IMR-90 (cell line): ENCODE measurements at regions not wholly inside any gene's neighbourhood (a gene's known extent, or its start where the extent isn't known, plus 50 kb on each side); places are given as distances from the start of the nearest gene placed in this dataset.

Experiments
- ATAC-seq: fragments of 200-7000 bp; cut with Tn5 transposase; 2 replicates; pipeline ENCODE4 v1.9.1; 2020; ENCODE audit warnings: low read depth, mild to moderate bottlenecking, moderate library complexity
- BruUV-seq: library from RNA; stranded (reverse); fragments of 400-500 nt; replicated peaks from 2 replicates; lab custom pipeline; 2021; lab: Mats Ljungman, UMichigan
- CTCF ChIA-PET: fragments of 300-600 bp; formaldehyde crosslinking; extraction: SDS; loops from one replicate; lab custom pipeline; 2021; ENCODE audit warnings: antibody characterized with exemption; lab: Yijun Ruan, JAX
- POLR2A ChIA-PET: fragments of 300-600 bp; sonication (Branson Sonifier 250); formaldehyde crosslinking; loops from one replicate; lab custom pipeline; 2022; ENCODE audit warnings: antibody characterized with exemption; ENCODE audit not compliant: unreplicated experiment; lab: Charles Lee
- DNase-seq: peaks from one replicate; pipeline ENCODE4 v3.0.0; 2013
- H2AFZ ChIP-seq: replicated peaks from 2 replicates; pipeline ENCODE3; 2013; ENCODE audit warnings: low read length, mild to moderate bottlenecking; ENCODE audit not compliant: poor library complexity
- H2AK5ac ChIP-seq: 2 replicates; pipeline ENCODE4 v1.6.1; 2013; ENCODE audit warnings: low read depth, low read length, inconsistent platforms
- H2AK9ac ChIP-seq: replicated peaks from 2 replicates; pipeline ENCODE3; 2013; ENCODE audit warnings: mild to moderate bottlenecking, low read depth, low read length, moderate library complexity; ENCODE audit not compliant: poor library complexity
- H2BK120ac ChIP-seq: 2 replicates; pipeline ENCODE4 v1.6.1; 2013; ENCODE audit warnings: low read depth, low read length, inconsistent platforms
- H2BK15ac ChIP-seq: 3 replicates; pipeline ENCODE4 v1.6.1; 2013; ENCODE audit warnings: low read depth, low read length, inconsistent platforms
- H2BK20ac ChIP-seq: 2 replicates; pipeline ENCODE4 v1.6.1; 2013; ENCODE audit warnings: low read depth, mild to moderate bottlenecking, inconsistent platforms, low read length, moderate library complexity
- H2BK5ac ChIP-seq: 2 replicates; pipeline ENCODE4 v1.6.1; 2013; ENCODE audit warnings: mild to moderate bottlenecking, low read depth, low read length, inconsistent platforms; ENCODE audit not compliant: poor library complexity, severe bottlenecking
- H3K14ac ChIP-seq: replicated peaks from 2 replicates; pipeline ENCODE4 v1.6.1; 2013; ENCODE audit warnings: low read depth, low read length, inconsistent platforms
- H3K18ac ChIP-seq: 2 replicates; pipeline ENCODE4 v1.6.1; 2013; ENCODE audit warnings: low read depth, low read length, control low read depth
- H3K23ac ChIP-seq: 2 replicates; pipeline ENCODE4 v1.6.1; 2013; ENCODE audit warnings: low read depth, low read length, inconsistent platforms
- H3K27ac ChIP-seq: 2 replicates; pipeline ENCODE4 v1.5.1; 2013; ENCODE audit warnings: mild to moderate bottlenecking, control low read depth, low read length; ENCODE audit not compliant: insufficient read depth
- H3K27me3 ChIP-seq: 2 replicates; pipeline ENCODE4 v1.6.1; 2013; ENCODE audit warnings: low read length; ENCODE audit not compliant: control insufficient read depth, insufficient read depth
- H3K36me3 ChIP-seq: 2 replicates; pipeline ENCODE4 v1.6.1; 2013; ENCODE audit warnings: low read length, mixed read lengths; ENCODE audit not compliant: control insufficient read depth, insufficient read depth
- H3K4ac ChIP-seq: 2 replicates; pipeline ENCODE4 v1.6.1; 2013; ENCODE audit warnings: low read depth, low read length, inconsistent platforms
- H3K4me1 ChIP-seq: 2 replicates; pipeline ENCODE4 v1.6.1; 2013; ENCODE audit warnings: low read length, mixed read lengths; ENCODE audit not compliant: control insufficient read depth, insufficient read depth
- H3K4me2 ChIP-seq: 2 replicates; pipeline ENCODE4 v1.6.1; 2013; ENCODE audit warnings: low read depth, mild to moderate bottlenecking, control low read depth, low read length, moderate library complexity
- H3K4me3 ChIP-seq: 2 replicates; pipeline ENCODE4 v1.5.1; 2013; ENCODE audit warnings: low read depth, mild to moderate bottlenecking, control low read depth, low read length, moderate library complexity; ENCODE audit not compliant: insufficient read depth
- H3K56ac ChIP-seq: 2 replicates; pipeline ENCODE4 v1.6.1; 2013; ENCODE audit warnings: low read length, inconsistent platforms; ENCODE audit not compliant: insufficient read depth; ENCODE audit errors: extremely low read depth
- H3K79me1 ChIP-seq, 2 experiments: 2 replicates each; pipeline ENCODE4 v1.6.1; 2013; ENCODE audit warnings: low read length in 2 of 2, inconsistent platforms in 1 of 2, low read depth in 1 of 2
- H3K9ac ChIP-seq: 2 replicates; pipeline ENCODE4 v1.6.1; 2013; ENCODE audit warnings: low read depth, low read length, control low read depth
- H3K9me1 ChIP-seq: 2 replicates; pipeline ENCODE4 v1.6.1; 2013; ENCODE audit warnings: low read length, inconsistent platforms; ENCODE audit not compliant: insufficient read depth
- H3K9me3 ChIP-seq: 2 replicates; pipeline ENCODE4 v1.6.1; 2013; ENCODE audit warnings: low read length; ENCODE audit not compliant: control insufficient read depth, insufficient read depth
- H4K20me1 ChIP-seq: 2 replicates; pipeline ENCODE4 v1.6.1; 2013; ENCODE audit warnings: low read length, inconsistent platforms; ENCODE audit not compliant: insufficient read depth
- H4K5ac ChIP-seq: 2 replicates; pipeline ENCODE4 v1.6.1; 2013; ENCODE audit warnings: mild to moderate bottlenecking, low read depth, low read length, control low read depth
- H4K8ac ChIP-seq, 2 experiments: 2 replicates each; pipeline ENCODE4 v1.6.1; 2013; ENCODE audit warnings: low read depth in 2 of 2, low read length in 2 of 2, control low read depth in 1 of 2, inconsistent platforms in 1 of 2
- H4K91ac ChIP-seq: 2 replicates; pipeline ENCODE4 v1.6.1; 2013; ENCODE audit warnings: low read depth, low read length, inconsistent platforms; ENCODE audit not compliant: insufficient read depth
- BHLHE40 ChIP-seq: fragments of 150-350 bp; IDR thresholded peaks from 2 replicates; pipeline ENCODE4 v1.6.1; 2016; ENCODE audit warnings: mild to moderate bottlenecking, low read depth, low read length
- CEBPB ChIP-seq: IDR thresholded peaks from 2 replicates; pipeline ENCODE4 v1.6.1; 2012; ENCODE audit warnings: low read depth, low read length, improper control_type of control experiment
- CHD1 ChIP-seq: IDR thresholded peaks from 2 replicates; pipeline ENCODE4 v1.6.1; 2012; ENCODE audit warnings: low read depth, low read length, improper control_type of control experiment
- CTCF ChIP-seq: conservative IDR thresholded peaks from 2 replicates; pipeline ENCODE4 v1.5.1; 2012; ENCODE audit warnings: mild to moderate bottlenecking, low read depth, low read length, improper control_type of control experiment
- FOS ChIP-seq: fragments of 150-350 bp; IDR thresholded peaks from 2 replicates; pipeline ENCODE4 v1.6.1; 2016; ENCODE audit warnings: low read depth, low read length
- MAFK ChIP-seq: IDR thresholded peaks from 2 replicates; pipeline ENCODE4 v1.6.1; 2012; ENCODE audit warnings: low read depth, low read length, improper control_type of control experiment
- MAZ ChIP-seq: IDR thresholded peaks from 2 replicates; pipeline ENCODE4 v1.6.1; 2012; ENCODE audit warnings: low read depth, mild to moderate bottlenecking, low read length, improper control_type of control experiment, moderate library complexity, borderline replicate concordance
- MXI1 ChIP-seq: IDR thresholded peaks from 2 replicates; pipeline ENCODE4 v1.6.1; 2012; ENCODE audit warnings: low read depth, mild to moderate bottlenecking, low read length, moderate library complexity, borderline replicate concordance
- NFE2L2 ChIP-seq: fragments of 150-350 bp; IDR thresholded peaks from 2 replicates; pipeline ENCODE4 v1.6.1; 2016; ENCODE audit warnings: low read depth, mild to moderate bottlenecking, low read length
- POLR2A ChIP-seq: IDR thresholded peaks from 2 replicates; pipeline ENCODE4 v1.6.1; 2012; ENCODE audit warnings: mild to moderate bottlenecking, low read depth, low read length
- RAD21 ChIP-seq: IDR thresholded peaks from 2 replicates; pipeline ENCODE4 v1.6.1; 2012; ENCODE audit warnings: low read length, improper control_type of control experiment
- RCOR1 ChIP-seq: IDR thresholded peaks from 2 replicates; pipeline ENCODE4 v1.6.1; 2012; ENCODE audit warnings: mild to moderate bottlenecking, low read length, improper control_type of control experiment; ENCODE audit not compliant: insufficient replicate concordance
- RFX5 ChIP-seq: IDR thresholded peaks from 2 replicates; pipeline ENCODE4 v1.8.0; 2012; ENCODE audit warnings: low read depth, mild to moderate bottlenecking, low read length, moderate library complexity
- SMC3 ChIP-seq: fragments of 150-350 bp; IDR thresholded peaks from 2 replicates; pipeline ENCODE4 v1.6.1; 2016; ENCODE audit warnings: low read depth, mild to moderate bottlenecking, antibody characterized with exemption, low read length, moderate library complexity
- USF2 ChIP-seq: fragments of 150-350 bp; IDR thresholded peaks from 2 replicates; pipeline ENCODE4 v1.6.1; 2017; ENCODE audit warnings: mild to moderate bottlenecking, antibody characterized with exemption, low read length, low read depth
- WGBS, 2 experiments: methylation state at CpG; one replicate each; pipeline versions ENCODE4 v1.1.5 to v1.1.7; 2013; ENCODE audit warnings: missing lambda C conversion rate in 2 of 2; ENCODE audit not compliant: insufficient read length in 1 of 2; ENCODE audit errors: extremely low coverage in 2 of 2; 5-methylcytosine and 5-hydroxymethylcytosine counted together
- dilution Hi-C: fragments of 300-500 bp; cut with HindIII; formaldehyde crosslinking; loops from one replicate; pipeline ENCODE4 v1.14.3; 2018; ENCODE audit warnings: low sequenced_read_pairs; ENCODE audit not compliant: unreplicated experiment
- in situ Hi-C: fragments of 300-500 bp; cut with MboI; formaldehyde crosslinking; loops from 3 replicates; pipeline ENCODE4 v1.14.3; 2019; ENCODE audit warnings: low sequenced_read_pairs, inconsistent platforms, mixed read lengths
- intact Hi-C: fragments of 100-400 bp; cut with micrococcal nuclease; formaldehyde crosslinking; loops from 2 replicates; pipeline ENCODE4 v1.10.0; 2022
- TF ChIP-seq, protein P1 (sequence below): fragments of 150-350 bp; IDR thresholded peaks from 2 replicates; pipeline ENCODE4 v1.6.1; 2016; ENCODE audit warnings: low read depth, mild to moderate bottlenecking, low read length, moderate library complexity, borderline replicate concordance

- Histone ChIP-seq H4K91ac (no peak overlapping the region), H3K79me1 (no peaks in the 10 kb centered on the region), H2BK5ac (no peak overlapping the region), H4K8ac (no peak overlapping the region), H2AK9ac (no peak overlapping the region), H3K4me3 (no peak overlapping the region), H3K23ac (no peak overlapping the region), H3K9me1 (no peaks in the 10 kb centered on the region), H3K9ac (no peak overlapping the region), H4K20me1 (no peaks in the 10 kb centered on the region), H2AK5ac (no peak overlapping the region), H3K4me2 (no peak overlapping the region), H3K36me3 (no peaks in the 10 kb centered on the region), H2BK120ac (no peak overlapping the region), H3K56ac (no peak overlapping the region), H2BK20ac (no peak overlapping the region), H2BK15ac (no peak overlapping the region), H3K4me1 (no peaks in the 10 kb centered on the region), H2AFZ (no peak overlapping the region), H3K14ac (no peak overlapping the region), H3K18ac (no peak overlapping the region), H4K5ac (no peak overlapping the region), H3K27me3 (no peaks in the 10 kb centered on the region), H3K9me3 (no peaks in the 10 kb centered on the region), H3K4ac (no peak overlapping the region), H3K27ac (no peak overlapping the region)
- intact Hi-C loops = no loop called here
- DNase-seq = no peak
- dilution Hi-C loops = no loop called here
- BruUV-seq = no TSS peak
- ChIA-PET CTCF (no interaction called here), POLR2A (no interaction called here)
- in situ Hi-C loops = no loop called here
- no CpG with 5 or more reads among the region's 1 CpG for WGBS, 2 experiments
- TF ChIP-seq FOS (no peak), SMC3 (no peak), MAFK (no peak), CEBPB (no peak), MXI1 (no peak), POLR2A (no peak), USF2 (no peak), MAZ (no peak), RAD21 (no peak), RCOR1 (no peak), CHD1 (no peak), CTCF (no peak), NFE2L2 (no peak), RFX5 (no peak), BHLHE40 (no peak)
- TF ChIP-seq, protein P1, sequence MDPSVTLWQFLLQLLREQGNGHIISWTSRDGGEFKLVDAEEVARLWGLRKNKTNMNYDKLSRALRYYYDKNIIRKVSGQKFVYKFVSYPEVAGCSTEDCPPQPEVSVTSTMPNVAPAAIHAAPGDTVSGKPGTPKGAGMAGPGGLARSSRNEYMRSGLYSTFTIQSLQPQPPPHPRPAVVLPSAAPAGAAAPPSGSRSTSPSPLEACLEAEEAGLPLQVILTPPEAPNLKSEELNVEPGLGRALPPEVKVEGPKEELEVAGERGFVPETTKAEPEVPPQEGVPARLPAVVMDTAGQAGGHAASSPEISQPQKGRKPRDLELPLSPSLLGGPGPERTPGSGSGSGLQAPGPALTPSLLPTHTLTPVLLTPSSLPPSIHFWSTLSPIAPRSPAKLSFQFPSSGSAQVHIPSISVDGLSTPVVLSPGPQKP = no peak
- ATAC-seq = no peak
These were observed 90.3 kb downstream of the RPRM start for GRCh38 chr2:153388246-153388645.
